HEK293 (cell line): ENCODE measurements at regions not wholly inside any gene's neighbourhood (a gene's known extent, or its start where the extent isn't known, plus 50 kb on each side); places are given as distances from the start of the nearest gene placed in this dataset.

Experiments used
- CTCF ChIP-seq: fragments of 450-650 bp; formaldehyde crosslinking; IDR thresholded peaks from 2 replicates; pipeline ENCODE4 v1.5.1; 2016; ENCODE audit warnings: missing biosample characterization, missing genetic modification characterization
- TRIM28 ChIP-seq: IDR thresholded peaks from 2 replicates; pipeline ENCODE4 v1.6.1; 2011; ENCODE audit warnings: low read length, control low read depth, borderline replicate concordance
- ZBTB17 ChIP-seq: fragments of 450-650 bp; formaldehyde crosslinking; IDR thresholded peaks from 2 replicates; pipeline ENCODE4 v1.5.1; 2016; ENCODE audit warnings: missing biosample characterization, missing genetic modification characterization
- ZNF10 ChIP-seq: fragments of 450-650 bp; formaldehyde crosslinking; IDR thresholded peaks from 2 replicates; pipeline ENCODE4 v1.5.1; 2017; ENCODE audit warnings: missing biosample characterization, missing genetic modification characterization
- ZNF391 ChIP-seq: fragments of 450-650 bp; formaldehyde crosslinking; IDR thresholded peaks from 2 replicates; pipeline ENCODE4 v1.5.1; 2016; ENCODE audit warnings: low read depth, missing biosample characterization, missing genetic modification characterization, borderline replicate concordance
- ZNF501 ChIP-seq: fragments of 450-650 bp; formaldehyde crosslinking; IDR thresholded peaks from 2 replicates; pipeline ENCODE4 v1.5.1; 2016; ENCODE audit warnings: missing biosample characterization, missing genetic modification characterization

GRCh38 chr9:86670536-86670935 lies 276.8 kb downstream of the GAS1 start:
- TF ChIP-seq ZNF10 (tag by site-specific recombination) (no peak), CTCF (tag by site-specific recombination) (no peak), ZNF501 (tag by site-specific recombination) (no peak), ZBTB17 (tag by site-specific recombination) (no peak), TRIM28 (no peak), ZNF391 (tag by site-specific recombination) (no peak)
